ENCODE measurements at regions not wholly inside any gene's neighbourhood (a gene's known extent, or its start where the extent isn't known, plus 50 kb on each side); places are given as distances from the start of the nearest gene placed in this dataset.

GRCh38 chr11:11072067-11072466, 214.2 kb upstream of the ZBED5 start:
- TF ChIP-seq SP1 (IDR thresholded peaks at IDR 0.05) (no peak), BHLHE40 (IDR thresholded peaks at IDR 0.05; ENCODE audit: borderline replicate concordance) (no peak), HDGF (IDR thresholded peaks at IDR 0.05; ENCODE audit: borderline replicate concordance) (no peak), ELF4 (IDR thresholded peaks at IDR 0.05) (no peak), FOXK2 (IDR thresholded peaks at IDR 0.05) (no peak), FOXM1 (IDR thresholded peaks at IDR 0.05; ENCODE audit: borderline replicate concordance) (no peak), FOXA1 (IDR thresholded peaks at IDR 0.05) (no peak), SUZ12 (IDR thresholded peaks at IDR 0.05) (no peak), TARDBP (IDR thresholded peaks at IDR 0.05) (no peak), ZNF384 (IDR thresholded peaks at IDR 0.05) (no peak), L3MBTL2 (conservative IDR thresholded peaks at IDR 0.05) (no peak)
- TF ChIP-seq, protein P1, sequence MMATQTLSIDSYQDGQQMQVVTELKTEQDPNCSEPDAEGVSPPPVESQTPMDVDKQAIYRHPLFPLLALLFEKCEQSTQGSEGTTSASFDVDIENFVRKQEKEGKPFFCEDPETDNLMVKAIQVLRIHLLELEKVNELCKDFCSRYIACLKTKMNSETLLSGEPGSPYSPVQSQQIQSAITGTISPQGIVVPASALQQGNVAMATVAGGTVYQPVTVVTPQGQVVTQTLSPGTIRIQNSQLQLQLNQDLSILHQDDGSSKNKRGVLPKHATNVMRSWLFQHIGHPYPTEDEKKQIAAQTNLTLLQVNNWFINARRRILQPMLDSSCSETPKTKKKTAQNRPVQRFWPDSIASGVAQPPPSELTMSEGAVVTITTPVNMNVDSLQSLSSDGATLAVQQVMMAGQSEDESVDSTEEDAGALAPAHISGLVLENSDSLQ (IDR thresholded peaks at IDR 0.05), result no peak
